IPS DF 19.7 (cell line): ENCODE measurements at regions not wholly inside any gene's neighbourhood (a gene's known extent, or its start where the extent isn't known, plus 50 kb on each side); places are given as distances from the start of the nearest gene placed in this dataset.

ENCODE experiments used
- DNase-seq: peaks from one replicate; pipeline ENCODE4 v3.0.0-alpha.2; 2013; ENCODE audit warnings: low read depth, low spot score

DNA sequence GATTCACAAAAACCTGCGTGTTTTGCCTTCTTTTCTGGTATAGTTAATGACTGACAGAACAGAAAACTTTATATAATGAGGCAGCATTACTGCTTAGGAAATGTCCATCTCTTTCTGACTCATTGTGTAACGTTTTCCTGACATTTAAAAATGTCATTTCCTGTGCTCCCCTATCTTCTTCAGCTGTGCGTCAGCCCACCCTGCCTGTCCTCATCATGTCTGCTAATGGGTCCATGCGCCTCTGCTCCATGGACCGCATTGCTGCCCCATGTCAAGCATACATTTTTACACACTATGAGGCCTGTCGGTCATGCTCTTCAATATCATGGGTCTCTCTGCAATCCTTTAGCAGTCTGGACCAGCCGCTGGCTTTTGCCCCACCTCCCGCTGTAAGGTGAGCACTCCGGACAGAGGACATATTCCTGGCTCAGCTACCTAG, 234.3 kb downstream of the CDCA7 start:
- no peak for DNase-seq

DNA sequence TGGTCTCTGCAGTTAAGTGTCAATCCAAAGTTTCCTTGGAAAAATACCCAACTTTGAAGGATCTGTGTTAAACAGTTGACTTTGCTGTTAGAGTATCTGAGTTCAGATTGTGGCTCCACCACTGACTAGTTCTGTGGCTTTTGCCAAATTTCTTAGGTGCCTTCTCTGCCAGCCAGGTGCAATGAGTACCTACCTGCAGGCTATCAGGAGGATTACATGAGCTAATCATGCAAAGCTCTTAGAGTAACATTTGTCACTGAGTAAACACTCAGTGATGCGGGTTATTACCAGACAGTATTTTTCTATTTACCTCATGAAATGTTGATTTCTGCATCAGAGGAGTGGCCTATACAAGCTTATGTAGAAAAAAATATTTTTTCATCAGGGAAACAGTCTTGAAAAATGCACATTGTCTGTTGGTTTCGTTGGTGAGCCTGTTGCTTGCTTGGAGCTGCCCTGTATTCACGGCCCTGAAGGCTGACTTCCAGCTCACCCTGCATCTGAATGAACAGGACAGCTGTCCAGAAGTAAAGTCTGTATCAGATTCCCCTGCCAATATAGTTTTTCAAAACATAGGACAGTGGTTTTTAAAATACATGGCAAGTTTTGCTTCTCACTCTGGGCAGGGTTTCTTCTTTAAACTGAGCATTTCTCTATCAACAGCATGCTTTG, 235.1 kb downstream of the CDCA7 start:
- DNase-seq, result no peak

DNA sequence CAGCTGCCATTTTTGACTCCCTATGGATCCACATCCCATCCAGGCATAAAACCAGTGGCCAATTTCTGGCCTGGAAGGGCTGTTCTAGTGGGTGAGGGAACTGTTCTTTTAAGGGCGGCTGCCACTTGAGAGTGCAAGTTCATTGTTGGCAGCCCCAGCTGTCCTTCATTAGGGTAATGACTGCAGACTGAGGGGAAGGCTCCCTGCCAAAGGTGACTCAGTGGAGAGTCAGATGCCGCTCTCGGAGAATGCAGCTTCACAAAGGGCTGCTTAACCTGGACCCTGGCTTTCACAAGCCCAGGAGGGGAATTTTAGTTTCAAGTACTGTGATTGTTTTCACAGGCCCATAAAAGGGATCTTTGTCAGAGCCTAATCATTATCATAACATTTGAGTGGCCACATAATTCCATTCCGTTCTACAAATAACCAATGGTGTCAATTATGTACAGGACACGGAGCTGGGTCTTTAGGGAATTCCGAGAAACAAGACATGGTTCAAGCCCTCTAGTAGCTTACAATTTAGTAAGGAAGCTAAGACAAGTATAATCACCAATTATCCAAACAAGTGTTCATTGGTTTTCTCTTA, 235.7 kb downstream of the CDCA7 start:
- DNase-seq, result no peak

DNA sequence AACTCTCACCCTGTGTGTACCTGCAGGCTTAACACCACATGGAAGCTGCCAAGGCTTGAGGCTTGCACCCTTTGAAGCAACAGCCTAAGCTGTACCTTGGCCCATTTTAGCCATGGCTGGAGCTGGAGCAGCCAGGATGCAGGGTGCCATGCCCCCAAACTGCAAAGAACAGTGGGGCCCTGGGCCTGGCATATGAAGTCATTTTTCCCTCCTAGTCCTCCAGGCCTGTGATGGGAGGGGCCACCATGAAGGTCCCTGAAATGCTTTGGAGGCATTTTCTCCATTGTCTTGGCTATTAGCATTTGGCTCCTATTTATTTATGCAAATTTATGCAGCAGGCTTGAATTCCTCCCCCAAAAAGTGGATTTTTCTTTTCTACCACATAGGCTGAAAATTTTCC, 238.4 kb downstream of the CDCA7 start:
- no peak for DNase-seq

DNA sequence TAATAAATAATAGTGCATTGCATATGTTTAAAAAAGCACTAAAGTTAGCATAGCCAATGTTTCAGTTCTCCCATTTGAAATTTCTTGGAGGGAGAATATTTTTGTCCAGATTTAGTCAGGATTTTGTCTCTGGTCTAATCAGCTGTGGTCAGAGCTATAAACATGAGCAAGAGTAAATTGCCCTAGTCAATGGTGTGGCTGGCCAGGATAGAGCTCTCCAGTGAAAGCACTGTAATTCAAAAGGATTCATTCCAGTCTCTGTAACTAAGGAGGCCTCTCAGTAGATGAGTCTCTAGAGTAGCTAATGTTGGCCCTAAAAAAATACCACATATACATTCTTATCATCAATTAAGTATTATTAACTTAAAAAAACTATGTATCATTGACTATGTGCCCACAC, 241.6 kb downstream of the CDCA7 start:
- no peak for DNase-seq

DNA sequence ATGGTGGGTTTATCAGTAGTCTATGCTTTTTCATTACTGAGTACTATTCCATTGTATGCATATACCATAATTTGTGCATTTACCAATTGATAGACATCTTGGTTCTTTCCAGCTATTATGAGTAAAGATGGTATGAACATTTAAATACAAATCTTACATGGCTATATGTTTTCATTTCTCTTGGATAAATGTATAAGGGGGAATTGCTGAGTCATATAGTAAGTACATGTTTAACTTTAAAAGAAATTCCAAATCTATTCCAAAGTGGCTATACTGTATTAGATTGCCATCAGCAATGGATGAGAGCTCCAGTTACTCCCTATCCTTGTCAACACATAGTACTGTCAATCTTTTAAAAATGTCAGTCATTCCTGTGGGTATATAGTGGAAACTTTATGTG, 243.9 kb downstream of the CDCA7 start:
- no peak for DNase-seq

DNA sequence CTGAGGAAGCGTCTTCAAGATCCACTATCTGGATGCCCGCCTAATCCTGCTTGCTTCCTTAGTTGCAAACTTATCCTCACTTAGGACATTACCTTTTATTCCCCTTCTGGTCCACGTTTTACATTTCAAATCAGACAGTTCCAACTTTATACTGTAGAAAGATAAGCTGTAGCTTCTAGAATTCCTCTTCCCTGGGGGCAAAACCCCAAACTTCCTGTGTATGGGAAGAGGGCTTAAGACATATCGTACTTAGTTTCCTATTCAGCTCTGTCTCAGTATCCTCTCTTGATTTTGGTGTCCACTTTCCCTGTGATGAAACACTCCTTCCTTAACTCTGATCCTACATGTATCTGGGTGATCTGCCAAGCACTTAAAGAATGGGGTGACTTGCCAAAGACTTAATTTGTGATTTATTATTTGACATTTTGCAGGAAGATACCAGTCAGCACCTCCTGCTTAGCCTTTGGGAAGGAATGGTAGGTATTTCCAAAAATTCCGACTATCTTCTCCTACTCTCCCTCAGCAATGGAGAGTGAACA, 245.2 kb downstream of the CDCA7 start:
- no peak for DNase-seq

DNA sequence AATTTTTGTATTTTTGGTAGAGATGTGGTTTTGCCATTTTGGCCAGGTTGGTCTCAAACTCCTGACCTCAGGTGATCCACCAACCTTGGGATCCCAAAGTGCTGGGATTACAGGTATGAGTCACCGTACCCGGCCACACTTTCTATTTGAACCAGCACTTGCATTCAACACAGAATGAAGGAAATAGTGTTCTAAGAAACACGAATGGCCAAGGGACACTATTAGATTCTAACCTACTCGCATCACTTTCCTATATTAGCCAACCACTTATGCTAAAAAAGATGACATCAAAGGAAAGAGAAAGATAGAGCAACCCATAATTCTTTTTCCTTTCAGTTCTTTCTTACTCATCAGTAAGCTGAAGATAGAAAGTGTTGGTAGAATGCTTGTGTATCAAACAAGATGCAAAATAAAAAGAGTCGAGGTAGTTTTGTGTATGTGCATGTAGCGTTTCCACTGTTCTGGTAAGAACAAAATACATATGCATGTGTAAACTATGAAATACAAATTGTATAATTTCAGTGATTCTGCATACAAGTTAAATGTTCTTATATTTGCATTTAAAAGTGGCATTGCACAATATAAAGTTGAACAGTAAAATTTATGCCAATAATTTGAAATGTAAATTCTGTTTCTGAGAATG, 247.6 kb downstream of the CDCA7 start:
- DNase-seq, result no peak

DNA sequence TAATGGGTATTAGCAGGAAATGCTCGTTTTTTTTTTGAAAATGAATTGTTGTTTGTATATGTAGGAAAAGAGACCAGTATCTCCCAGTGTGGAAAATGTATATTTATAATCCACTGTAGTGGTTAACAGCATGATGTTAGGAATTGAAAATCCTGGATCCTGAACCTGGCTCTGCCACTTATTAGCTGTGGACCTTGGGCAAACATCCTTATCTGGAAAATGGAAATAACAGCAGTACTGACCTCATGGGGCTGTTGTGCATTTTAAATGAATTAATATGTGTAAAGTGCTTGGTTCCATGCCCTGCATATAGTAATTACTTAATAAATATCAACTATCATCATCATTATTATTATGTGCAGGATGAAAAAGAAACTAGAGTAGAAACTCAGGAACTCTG, 251.3 kb downstream of the CDCA7 start:
- DNase-seq, result no peak

DNA sequence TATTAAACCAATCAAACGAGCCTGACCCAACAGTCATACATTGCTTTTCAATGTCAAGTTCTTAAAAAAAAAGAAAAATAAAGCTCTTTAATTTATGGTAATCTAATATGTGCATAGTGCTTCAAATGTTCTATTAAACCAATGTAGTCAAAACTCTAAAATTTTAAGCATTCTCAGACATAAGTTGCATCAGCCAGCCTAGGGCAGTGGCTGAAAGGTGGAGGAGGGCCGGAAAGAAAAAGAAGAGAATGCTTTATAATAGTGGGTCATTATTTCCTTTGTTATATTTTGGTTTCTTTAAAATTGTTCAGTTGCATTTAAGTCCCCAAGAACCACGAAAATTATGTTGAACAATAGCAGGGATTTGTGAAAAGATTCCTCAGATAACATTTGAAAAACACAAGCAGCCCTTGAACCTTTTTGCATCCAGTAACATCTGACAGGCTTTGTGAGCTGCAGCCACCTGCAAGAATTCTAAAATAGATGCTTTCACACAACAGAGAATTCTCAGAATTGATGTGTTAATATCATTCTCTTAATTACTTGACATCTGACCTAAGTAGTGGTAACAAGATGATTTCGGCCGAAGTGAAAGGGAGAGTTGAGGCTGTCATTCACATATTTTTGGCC, 252.1 kb downstream of the CDCA7 start:
- DNase-seq, result no peak

DNA sequence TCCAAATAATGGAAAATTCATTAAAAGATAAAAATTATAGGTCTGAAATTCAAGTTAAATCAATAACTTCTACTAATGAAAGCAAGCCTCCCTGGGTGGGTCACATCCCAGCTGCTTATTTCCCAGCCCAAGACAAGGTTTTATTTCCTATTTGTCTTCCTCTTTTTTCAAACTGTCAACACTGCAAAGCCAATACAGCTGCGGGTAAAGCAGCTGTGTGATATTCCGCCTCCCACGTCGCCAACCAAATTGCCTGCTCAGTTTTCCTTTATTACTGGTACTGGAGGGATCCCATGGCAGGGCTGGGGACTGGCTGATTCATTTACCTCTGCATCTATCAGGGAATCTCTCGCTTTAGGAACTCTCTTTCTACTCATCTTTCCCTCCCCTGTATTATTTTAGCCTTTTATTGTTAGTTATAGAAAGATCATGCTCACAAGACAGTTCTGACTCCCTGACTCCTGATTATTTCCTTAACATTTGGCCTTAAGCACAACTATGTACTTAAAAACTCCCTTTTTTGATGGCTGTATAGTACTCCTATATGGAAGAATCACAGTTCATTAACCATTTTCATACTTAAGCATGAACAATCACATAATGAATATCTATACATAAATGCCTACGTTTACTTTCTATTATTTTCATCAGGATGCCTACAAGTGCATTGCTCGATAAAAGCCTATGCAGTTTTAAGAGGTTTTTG, 253.1 kb downstream of the CDCA7 start:
- no peak for DNase-seq

DNA sequence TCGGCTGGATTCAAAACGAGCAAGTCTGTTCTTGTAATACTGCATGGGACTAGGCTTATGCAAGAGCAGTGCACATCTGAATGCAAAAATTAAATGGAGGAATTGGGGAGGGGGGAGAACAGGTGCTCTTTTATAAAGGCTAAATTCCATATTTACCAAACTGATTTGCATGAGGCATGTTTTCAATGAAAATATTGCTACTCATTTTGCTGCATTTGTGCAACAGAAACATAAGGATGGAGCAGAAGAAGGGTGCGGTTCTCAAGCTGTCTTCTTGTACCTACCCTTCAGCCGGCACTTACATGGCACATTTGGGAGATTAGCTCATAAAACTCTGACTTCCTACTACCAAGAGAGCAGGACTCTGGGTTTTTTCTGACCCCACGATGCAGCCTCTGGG, 256.4 kb downstream of the CDCA7 start:
- no peak for DNase-seq

DNA sequence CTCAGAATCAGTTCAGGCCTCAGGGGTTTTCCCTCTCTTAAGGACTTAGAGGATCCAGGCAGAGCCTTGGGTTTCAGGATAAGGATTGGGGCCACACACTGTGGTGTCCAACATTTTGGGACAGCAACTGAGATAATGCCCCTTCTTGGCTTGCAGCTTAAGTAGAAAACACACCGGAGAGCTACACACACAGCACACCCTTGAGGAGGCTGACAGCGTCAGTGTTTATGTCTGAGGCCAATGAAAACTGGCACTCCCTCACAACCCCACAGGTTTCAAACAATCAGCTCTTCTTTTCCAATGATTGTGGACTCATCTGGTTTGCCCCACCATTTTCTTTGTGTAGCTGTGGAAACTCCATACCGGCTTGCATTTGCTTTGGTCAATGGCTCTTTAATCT, 257.7 kb downstream of the CDCA7 start:
- DNase-seq, result no peak

DNA sequence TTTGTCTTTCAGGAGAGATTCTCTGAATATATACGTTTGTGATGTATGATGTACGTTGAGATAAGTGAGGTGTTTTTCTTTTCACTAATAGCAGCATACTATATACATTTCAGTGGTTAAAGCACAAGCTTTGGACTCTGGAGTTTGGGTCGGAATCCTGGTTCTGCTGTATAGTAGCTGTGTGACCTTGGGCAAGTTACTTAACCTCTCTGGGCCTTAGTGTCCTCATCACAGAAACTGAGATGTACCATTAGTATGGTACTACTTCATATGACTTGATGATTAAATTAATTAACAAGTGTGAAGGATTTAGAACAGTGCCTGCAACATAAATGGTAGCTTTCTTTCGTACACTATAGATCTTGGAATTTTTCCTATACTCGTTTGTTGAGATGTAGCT, 258.7 kb downstream of the CDCA7 start:
- no peak for DNase-seq

DNA sequence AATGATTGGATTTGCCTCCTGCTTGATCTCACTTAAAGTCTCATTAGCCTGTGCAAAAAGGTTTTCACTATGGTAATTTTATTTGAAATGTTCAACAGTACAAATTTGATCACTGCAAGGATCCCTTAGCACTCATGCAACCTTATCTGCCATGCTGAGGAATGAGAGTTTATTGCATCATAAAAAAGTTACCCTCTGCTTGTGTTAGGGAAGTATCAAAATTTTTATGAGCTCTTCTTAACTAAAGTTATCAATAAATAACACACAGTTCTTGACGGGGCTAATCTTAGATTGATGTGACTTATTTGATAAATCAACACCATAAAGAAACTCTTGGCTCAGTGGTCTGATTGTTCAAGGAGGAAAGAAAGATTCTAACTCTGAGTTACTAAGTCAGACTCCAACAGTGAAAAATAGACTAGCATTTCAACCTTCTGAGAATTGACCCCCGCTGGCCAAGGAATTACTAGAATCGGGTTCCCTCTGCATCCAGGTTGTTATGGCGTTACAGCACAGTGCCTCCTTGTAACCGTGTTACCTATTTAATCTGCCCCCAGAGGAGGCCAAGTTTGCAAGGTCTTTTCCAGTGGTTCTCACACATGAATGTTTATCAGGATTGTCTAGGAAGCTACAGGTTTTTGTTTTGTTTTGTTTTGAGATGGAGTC, 259.7 kb downstream of the CDCA7 start:
- no peak for DNase-seq

DNA sequence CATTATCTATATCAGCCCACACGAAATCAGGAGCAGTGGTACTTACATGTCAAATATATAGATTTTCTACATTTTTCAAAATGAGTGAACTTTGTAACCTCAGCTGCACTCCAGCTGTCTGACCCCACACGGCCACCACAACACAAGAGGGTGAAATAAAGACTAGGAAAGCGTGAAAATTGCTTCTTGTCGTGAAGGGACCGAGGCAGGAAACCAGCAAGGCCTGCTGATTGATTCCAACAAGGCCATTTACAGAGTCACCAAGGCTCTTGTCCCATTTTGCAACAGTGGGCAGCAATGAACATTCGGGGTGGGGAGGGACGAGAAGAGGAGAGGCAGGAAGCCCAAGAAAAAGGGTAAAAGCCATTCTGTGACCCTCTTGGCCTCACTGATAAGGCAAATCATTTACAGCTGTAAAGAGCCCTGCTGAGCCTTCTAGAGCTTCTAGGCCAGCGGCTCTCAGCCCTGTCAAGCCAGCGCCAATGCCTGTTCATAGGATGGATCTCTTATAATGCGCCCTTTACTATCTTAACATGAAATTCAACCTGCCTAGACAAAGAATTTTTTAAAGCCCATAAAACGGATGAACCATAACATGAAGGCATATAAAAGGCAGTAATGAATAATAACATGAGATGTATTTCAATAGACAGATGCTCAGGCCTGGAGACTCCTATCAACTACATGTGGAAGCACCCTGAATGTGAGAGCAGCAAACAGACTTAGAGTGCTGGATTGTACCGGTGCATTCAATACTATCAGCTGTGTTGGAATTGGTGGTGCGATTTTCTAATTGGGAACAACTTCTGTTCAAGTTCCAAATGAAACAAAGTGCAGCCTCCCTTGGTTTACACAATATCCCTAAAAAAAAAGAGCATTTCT, 269.0 kb downstream of the CDCA7 start:
- DNase-seq, result no peak

DNA sequence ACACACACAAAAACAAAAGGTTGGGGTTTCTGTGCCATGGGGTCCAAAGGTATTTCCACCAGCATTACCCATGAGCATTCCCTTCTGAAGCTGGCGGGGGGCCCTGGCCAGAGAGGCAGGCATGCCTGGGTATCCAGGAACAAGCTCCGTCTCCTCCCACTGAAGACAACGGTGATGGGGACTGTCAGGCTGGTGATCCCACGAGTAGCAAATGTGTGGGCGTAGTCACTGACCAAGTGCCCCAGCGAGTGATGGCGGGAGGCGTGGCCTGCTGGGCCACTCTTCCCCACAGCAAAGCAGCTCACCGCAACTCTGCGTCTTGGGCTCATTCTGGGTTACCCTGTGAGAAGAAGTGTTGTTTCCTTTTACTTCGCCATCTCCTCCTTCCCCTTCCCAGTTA, 270.6 kb downstream of the CDCA7 start:
- DNase-seq, result no peak

DNA sequence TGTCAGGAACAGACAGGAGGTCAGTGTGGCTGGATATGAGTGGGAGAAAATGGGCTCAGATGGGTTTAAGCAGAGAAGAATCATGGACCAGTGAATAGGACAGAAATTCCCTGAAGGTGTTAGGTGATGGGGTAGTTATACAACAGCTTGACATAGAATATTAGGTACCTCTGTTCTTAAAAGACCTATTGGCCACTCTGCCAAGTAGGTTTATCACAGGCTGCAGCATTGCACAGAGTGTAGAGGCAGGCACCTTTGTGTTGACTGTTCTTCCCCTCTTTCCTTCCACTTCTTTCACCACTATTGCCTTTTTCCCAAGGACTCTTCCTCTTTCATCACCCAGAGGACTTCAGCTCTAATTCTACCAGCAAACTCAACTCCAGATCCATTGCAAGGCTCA, 274.4 kb downstream of the CDCA7 start:
- DNase-seq, result no peak

DNA sequence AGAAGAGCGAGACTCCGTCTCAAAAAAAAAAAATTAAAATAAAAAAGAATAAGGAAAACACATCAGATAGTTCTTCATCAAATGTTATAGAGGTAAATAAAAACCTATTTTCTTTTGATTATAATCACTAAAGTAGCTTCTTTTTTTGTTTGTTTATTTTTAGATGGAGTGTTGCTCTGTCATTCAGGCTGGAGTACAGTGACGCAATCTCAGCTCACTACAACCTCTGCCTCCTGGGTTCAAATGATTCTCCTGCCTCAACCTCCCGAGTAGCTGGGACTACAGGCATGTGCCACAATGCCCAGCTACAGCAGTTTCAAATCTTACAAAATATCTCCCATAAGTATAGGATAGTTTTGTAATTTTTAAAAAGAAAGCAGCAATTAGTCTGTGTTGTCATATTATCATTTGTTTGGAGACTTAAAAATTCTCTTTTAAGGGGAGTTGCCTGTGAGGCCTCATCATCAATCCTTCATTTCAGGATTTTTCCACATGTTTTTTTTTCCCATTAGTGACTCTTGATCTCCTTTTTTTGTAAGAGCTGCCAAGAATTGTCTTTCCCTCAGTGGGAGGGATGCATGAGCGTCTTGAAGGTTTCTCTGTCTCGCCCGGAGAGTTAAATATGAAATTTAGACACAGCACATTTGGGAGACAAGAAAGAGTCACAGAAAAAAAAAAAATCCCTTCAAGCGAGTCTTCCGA, 275.9 kb downstream of the CDCA7 start:
- DNase-seq, result no peak

DNA sequence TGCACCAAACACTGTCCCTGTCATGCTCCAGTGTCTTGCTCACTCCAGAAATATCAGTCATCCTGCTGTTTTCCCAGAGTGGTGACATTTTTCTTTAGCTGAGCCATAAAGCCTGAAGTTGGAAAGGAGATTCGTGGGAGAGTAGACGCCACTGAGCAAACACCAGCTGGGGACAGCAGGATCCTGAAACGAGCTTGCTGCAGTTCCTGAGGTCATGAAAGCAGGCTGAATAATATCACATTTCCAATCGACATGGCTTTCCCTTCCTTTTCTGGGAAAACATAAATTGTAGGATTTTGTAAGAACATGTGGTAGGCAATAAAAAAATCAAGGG, 276.4 kb downstream of the CDCA7 start:
- DNase-seq, result no peak
